ENCODE measurements at regions not wholly inside any gene's neighbourhood (a gene's known extent, or its start where the extent isn't known, plus 50 kb on each side); places are given as distances from the start of the nearest gene placed in this dataset.

GRCh38 chr17:77481476-77482374, 341.0 kb downstream of the SEC14L1 start:
- TF ChIP-seq CTCF (IDR thresholded peaks at IDR 0.05; ENCODE audit: insufficient read depth, low read length, poor library complexity, severe bottlenecking), result no peak
- TF ChIP-seq EZH2phosphoT487 (conservative IDR thresholded peaks at IDR 0.05; ENCODE audit: low read length), result no peak
